NCI-H748 (cell line): ENCODE measurements at regions not wholly inside any gene's neighbourhood (a gene's known extent, or its start where the extent isn't known, plus 50 kb on each side); places are given as distances from the start of the nearest gene placed in this dataset.

ENCODE experiments used
- DNase-seq: peaks from one replicate; lab custom pipeline; 2025; ENCODE audit not compliant: unreplicated experiment; lab: John Stamatoyannopoulos, UW

- DNase-seq: no peak
These were observed 1544.5 kb upstream of the TENM3 start for GRCh38 chr4:180698550-180699195.

- DNase-seq: no peak
These were observed 1536.4 kb upstream of the TENM3 start for GRCh38 chr4:180706766-180707165.

- no peak for DNase-seq
These were observed 1532.4 kb upstream of the TENM3 start for GRCh38 chr4:180710628-180711337.

- no peak for DNase-seq
These were observed 1525.7 kb upstream of the TENM3 start for GRCh38 chr4:180717451-180718033.

GRCh38 chr4:180721356-180721755, 1521.8 kb upstream of the TENM3 start:
- DNase-seq: no peak

- DNase-seq: no peak
These were observed 1516.6 kb upstream of the TENM3 start for GRCh38 chr4:180726611-180727010.

- DNase-seq: no peak
These were observed 1515.7 kb upstream of the TENM3 start for GRCh38 chr4:180727478-180727877.

- no peak for DNase-seq
These were observed 1508.3 kb upstream of the TENM3 start for GRCh38 chr4:180734753-180735432.

- DNase-seq: no peak
These were observed 1501.5 kb upstream of the TENM3 start for GRCh38 chr4:180741703-180742102.

GRCh38 chr4:180745019-180745418, 1498.2 kb upstream of the TENM3 start:
- DNase-seq: no peak

- no peak for DNase-seq
These were observed 1492.2 kb upstream of the TENM3 start for GRCh38 chr4:180751009-180751408.

GRCh38 chr4:180757927-180758326, 1485.3 kb upstream of the TENM3 start:
- no peak for DNase-seq

GRCh38 chr4:180766045-180766444, 1477.2 kb upstream of the TENM3 start:
- no peak for DNase-seq

GRCh38 chr4:180766944-180767729, 1476.1 kb upstream of the TENM3 start:
- peak; percentile 69 for DNase-seq

- no peak for DNase-seq
These were observed 1474.6 kb upstream of the TENM3 start for GRCh38 chr4:180768610-180769009.

GRCh38 chr4:180769791-180770190, 1473.4 kb upstream of the TENM3 start:
- no peak for DNase-seq

- no peak for DNase-seq
These were observed 1472.9 kb upstream of the TENM3 start for GRCh38 chr4:180770265-180770664.

GRCh38 chr4:180784940-180785339, 1458.3 kb upstream of the TENM3 start:
- no peak for DNase-seq

GRCh38 chr4:180788729-180789128, 1454.5 kb upstream of the TENM3 start:
- no peak for DNase-seq

- DNase-seq: no peak
These were observed 1453.3 kb upstream of the TENM3 start for GRCh38 chr4:180789929-180790328.

GRCh38 chr4:180790471-180790870, 1452.7 kb upstream of the TENM3 start:
- DNase-seq: no peak
